Neuronal stem cell (in vitro differentiated cells): ENCODE measurements at regions not wholly inside any gene's neighbourhood (a gene's known extent, or its start where the extent isn't known, plus 50 kb on each side); places are given as distances from the start of the nearest gene placed in this dataset.
A peak's percentile ranks its signal among the peaks of the same experiment; 100 is the strongest.

Source experiments
- DNase-seq: peaks from one replicate; pipeline ENCODE4 v3.0.0-alpha.2; 2013; ENCODE audit warnings: low spot score
- H2AFZ ChIP-seq: one replicate; pipeline ENCODE4 v1.6.1; 2013; ENCODE audit warnings: mild to moderate bottlenecking, low read length, inconsistent platforms
- H2AK5ac ChIP-seq: 2 replicates; pipeline ENCODE4 v1.6.1; 2013; ENCODE audit warnings: low read depth, mild to moderate bottlenecking, inconsistent platforms, low read length, moderate library complexity, mixed read lengths
- H2BK120ac ChIP-seq: 2 replicates; pipeline ENCODE4 v1.6.1; 2013; ENCODE audit warnings: low read depth, mild to moderate bottlenecking, inconsistent platforms, low read length, moderate library complexity, mixed read lengths
- H2BK12ac ChIP-seq: one replicate; pipeline ENCODE4 v1.6.1; 2013; ENCODE audit warnings: low read length, inconsistent platforms
- H2BK15ac ChIP-seq: 2 replicates; pipeline ENCODE4 v1.6.1; 2013; ENCODE audit warnings: mild to moderate bottlenecking, low read length, inconsistent platforms, mixed read lengths
- H2BK5ac ChIP-seq: one replicate; pipeline ENCODE4 v1.6.1; 2013; ENCODE audit warnings: inconsistent platforms, mild to moderate bottlenecking, low read length, moderate library complexity
- H3K14ac ChIP-seq: one replicate; pipeline ENCODE4 v1.6.1; 2013; ENCODE audit warnings: low read length, inconsistent platforms
- H3K18ac ChIP-seq: 2 replicates; pipeline ENCODE4 v1.6.1; 2013; ENCODE audit warnings: low read length, inconsistent platforms
- H3K23ac ChIP-seq: 2 replicates; pipeline ENCODE4 v1.6.1; 2013; ENCODE audit warnings: low read depth, mild to moderate bottlenecking, mixed read lengths, low read length, inconsistent platforms; ENCODE audit not compliant: poor library complexity
- H3K27ac ChIP-seq: replicated peaks from 3 replicates; pipeline ENCODE4 v1.5.1; 2013; ENCODE audit warnings: low read length, inconsistent platforms
- H3K27me3 ChIP-seq, 3 experiments: 2 replicates each; pipeline ENCODE4 v1.6.1; 2013; ENCODE audit warnings: low read length in 3 of 3, mild to moderate bottlenecking in 2 of 3, inconsistent platforms in 1 of 3, low read depth in 1 of 3, mixed read lengths in 1 of 3, moderate library complexity in 1 of 3; ENCODE audit not compliant: control insufficient read depth in 3 of 3, insufficient read depth in 3 of 3
- H3K36me3 ChIP-seq, 2 donors: replicated peaks in 1 of 2; 2 replicates each; pipeline ENCODE4 v1.6.1; 2013; ENCODE audit warnings: low read length in 2 of 2; ENCODE audit not compliant: control insufficient read depth in 2 of 2, insufficient read depth in 2 of 2
- H3K4ac ChIP-seq: 2 replicates; pipeline ENCODE4 v1.6.1; 2013; ENCODE audit warnings: inconsistent platforms, mild to moderate bottlenecking, low read length, moderate library complexity
- H3K4me1 ChIP-seq, 2 donors: 1 replicate in 1 of 2; 2 replicates in 1 of 2; pipeline ENCODE4 v1.6.1; 2013; ENCODE audit warnings: low read length in 2 of 2, low read depth in 1 of 2; ENCODE audit not compliant: control insufficient read depth in 2 of 2, insufficient read depth in 1 of 2
- H3K4me2 ChIP-seq: one replicate; pipeline ENCODE4 v1.6.1; 2013; ENCODE audit warnings: mild to moderate bottlenecking, low read length, inconsistent platforms; ENCODE audit not compliant: insufficient read depth, poor library complexity, severe bottlenecking
- H3K4me3 ChIP-seq, 2 donors: 2 replicates each; pipeline ENCODE4 v1.5.1; 2013; ENCODE audit warnings: low read length in 2 of 2, mild to moderate bottlenecking in 2 of 2, inconsistent platforms in 1 of 2, moderate library complexity in 1 of 2
- H3K79me1 ChIP-seq: one replicate; pipeline ENCODE4 v1.6.1; 2013; ENCODE audit warnings: low read depth, mild to moderate bottlenecking, inconsistent platforms, low read length, moderate library complexity
- H3K9ac ChIP-seq: one replicate; pipeline ENCODE4 v1.6.1; 2013; ENCODE audit warnings: mild to moderate bottlenecking, low read depth, low read length, inconsistent platforms; ENCODE audit not compliant: poor library complexity
- H3K9me3 ChIP-seq, 2 donors: replicated peaks in 1 of 2; 2 replicates each; pipeline versions ENCODE3 to v1.6.1; 2013; ENCODE audit warnings: low read length in 2 of 2, mild to moderate bottlenecking in 2 of 2, inconsistent platforms in 1 of 2, low read depth in 1 of 2, mixed read lengths in 1 of 2, moderate library complexity in 1 of 2; ENCODE audit not compliant: control insufficient read depth in 2 of 2, insufficient read depth in 1 of 2
- H4K8ac ChIP-seq: one replicate; pipeline ENCODE4 v1.6.1; 2013; ENCODE audit warnings: low read depth, mild to moderate bottlenecking, inconsistent platforms, low read length, moderate library complexity
- H4K91ac ChIP-seq: one replicate; pipeline ENCODE4 v1.6.1; 2013; ENCODE audit warnings: low read length, low read depth, mild to moderate bottlenecking, inconsistent platforms; ENCODE audit not compliant: poor library complexity
- WGBS, 2 donors: extraction: QIAGEN DNeasy Blood & Tissue Kit; methylation state at CpG; one replicate each; pipeline ENCODE4 v1.1.7; 2013; ENCODE audit warnings: missing lambda C conversion rate in 2 of 2, mixed read lengths in 1 of 2; ENCODE audit not compliant: insufficient read length in 2 of 2, insufficient replicate concordance in 1 of 2; ENCODE audit errors: extremely low coverage in 2 of 2; 5-methylcytosine and 5-hydroxymethylcytosine counted together

GRCh38 chr3:176896165-176896564 is 301.1 kb downstream of the TBL1XR1 start:
- no peak overlapping the region for H3K23ac ChIP-seq
- no peak overlapping the region for H4K8ac ChIP-seq
- H3K14ac ChIP-seq: no peak overlapping the region
- DNase-seq: no peak
- H3K27ac ChIP-seq: no peak overlapping the region
- WGBS, 2 donors: no CpG with 5 or more reads among the region's 3 CpGs
- H2AFZ ChIP-seq: no peak overlapping the region
- H3K4me1 ChIP-seq: no peaks in the 10 kb centered on the region
- no peak overlapping the region for H2BK120ac ChIP-seq
- H3K79me1 ChIP-seq: no peaks in the 10 kb centered on the region
- peak overlapping the region; percentile 72 for H3K18ac ChIP-seq
- no peak overlapping the region for H3K4me3 ChIP-seq
- no peak overlapping the region for H2AK5ac ChIP-seq
- no peaks in the 10 kb centered on the region for H3K27me3 ChIP-seq
- H3K4ac ChIP-seq: no peak overlapping the region
- no peak overlapping the region for H2BK12ac ChIP-seq
- no peak overlapping the region for H4K91ac ChIP-seq
- H2BK5ac ChIP-seq: no peak overlapping the region
- no peaks in the 10 kb centered on the region for H3K9me3 ChIP-seq
- no peak overlapping the region for H2BK15ac ChIP-seq
- no peak overlapping the region for H3K9ac ChIP-seq
- H3K36me3 ChIP-seq: no peaks in the 10 kb centered on the region
- H3K4me2 ChIP-seq: no peak overlapping the region

GRCh38 chr3:176879710-176880109 is 317.6 kb downstream of the TBL1XR1 start:
- Histone ChIP-seq H3K14ac (no peak overlapping the region), H3K27ac (no peak overlapping the region), H2BK15ac (no peak overlapping the region), H2BK120ac (no peak overlapping the region), H3K18ac (no peak overlapping the region), H3K27me3 (no peaks in the 10 kb centered on the region), H4K8ac (no peak overlapping the region), H3K4me2 (no peak overlapping the region), H2BK12ac (no peak overlapping the region), H2AFZ (no peak overlapping the region), H3K36me3 (no peaks in the 10 kb centered on the region), H3K79me1 (no peaks in the 10 kb centered on the region), H3K4me1 (no peaks in the 10 kb centered on the region), H3K9me3 (no peaks in the 10 kb centered on the region), H3K4ac (no peak overlapping the region), H4K91ac (no peak overlapping the region), H3K9ac (no peak overlapping the region), H2AK5ac (no peak overlapping the region), H3K23ac (no peak overlapping the region), H3K4me3 (no peak overlapping the region), H2BK5ac (no peak overlapping the region)
- WGBS, 2 donors: no CpG with 5 or more reads among the region's 1 CpG
- DNase-seq: no peak

DNA sequence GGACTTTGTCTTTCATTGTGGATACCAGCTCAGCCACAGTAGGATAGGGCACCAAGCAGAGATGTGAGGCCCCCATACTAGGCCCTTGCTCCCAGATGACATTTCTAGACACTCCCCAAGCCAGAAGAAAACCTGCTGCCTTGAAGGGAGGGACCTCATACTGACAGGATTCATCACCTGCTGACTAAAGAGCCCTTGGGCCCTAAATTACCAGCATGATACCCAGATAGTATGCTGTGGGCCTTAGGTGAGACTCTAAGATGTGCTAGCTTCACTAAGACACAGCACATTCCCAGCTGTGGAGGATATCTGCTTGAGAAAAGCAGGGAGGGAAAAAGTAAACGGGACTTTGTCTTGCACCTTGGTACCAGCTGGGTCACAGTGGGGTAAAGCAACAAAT is 324.0 kb downstream of the TBL1XR1 start:
- peaks cover 0 to 2% of the 10 kb centered on the region in 2 donors for H3K9me3 ChIP-seq
- no peak overlapping the region for H3K4me3 ChIP-seq
- WGBS, 2 donors: no CpG with 5 or more reads among the region's 1 CpG
- no peaks in the 10 kb centered on the region for H3K4me1 ChIP-seq
- H2BK15ac ChIP-seq: no peak overlapping the region
- H3K9ac ChIP-seq: no peak overlapping the region
- H3K4ac ChIP-seq: no peak overlapping the region
- no peaks in the 10 kb centered on the region for H3K27me3 ChIP-seq
- H3K27ac ChIP-seq: no peak overlapping the region
- no peak overlapping the region for H2BK12ac ChIP-seq
- no peak overlapping the region for H3K23ac ChIP-seq
- H3K14ac ChIP-seq: no peak overlapping the region
- no peaks in the 10 kb centered on the region for H3K36me3 ChIP-seq
- peak overlapping the region; percentile 22 for H2AFZ ChIP-seq
- H2AK5ac ChIP-seq: no peak overlapping the region
- no peaks in the 10 kb centered on the region for H3K79me1 ChIP-seq
- no peak for DNase-seq
- no peak overlapping the region for H3K4me2 ChIP-seq
- no peak overlapping the region for H2BK5ac ChIP-seq
- no peak overlapping the region for H3K18ac ChIP-seq
- no peak overlapping the region for H4K8ac ChIP-seq
- no peak overlapping the region for H4K91ac ChIP-seq
- no peak overlapping the region for H2BK120ac ChIP-seq

DNA sequence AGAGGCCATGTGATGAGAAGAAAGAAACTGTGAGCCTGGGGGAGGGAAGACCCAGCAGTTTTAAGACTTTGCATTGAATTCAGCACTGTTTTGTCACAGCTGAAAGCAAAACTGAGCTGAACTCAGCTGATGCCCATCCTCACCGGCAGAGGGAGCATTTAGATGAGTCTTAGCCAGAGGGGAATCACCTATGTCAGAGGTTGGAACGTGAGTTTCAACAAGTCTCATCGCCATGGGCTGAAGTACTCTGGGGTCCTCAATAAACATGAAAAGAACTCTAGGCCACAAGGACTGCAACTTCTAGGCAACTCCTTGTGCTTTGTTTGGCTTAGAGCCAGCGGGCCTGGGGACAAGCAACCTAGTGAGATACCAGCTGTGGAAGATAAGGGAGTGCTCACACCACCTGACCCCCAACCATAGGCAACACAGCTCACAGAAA is 324.5 kb downstream of the TBL1XR1 start:
- Histone ChIP-seq H2AK5ac (no peak overlapping the region), H3K4me1 (no peaks in the 10 kb centered on the region), H2BK120ac (no peak overlapping the region), H3K4me2 (no peak overlapping the region), H4K91ac (no peak overlapping the region), H3K9me3 (peaks cover 0 to 2% of the 10 kb centered on the region in 2 donors), H4K8ac (no peak overlapping the region), H2AFZ (peak overlapping the region; percentile 22), H2BK15ac (no peak overlapping the region), H3K9ac (no peak overlapping the region), H3K27me3 (no peaks in the 10 kb centered on the region), H2BK12ac (no peak overlapping the region), H2BK5ac (no peak overlapping the region), H3K36me3 (no peaks in the 10 kb centered on the region), H3K23ac (no peak overlapping the region), H3K4me3 (no peak overlapping the region), H3K14ac (no peak overlapping the region), H3K4ac (no peak overlapping the region), H3K18ac (no peak overlapping the region), H3K27ac (no peak overlapping the region), H3K79me1 (no peaks in the 10 kb centered on the region)
- DNase-seq: peak; percentile 49
- no CpG with 5 or more reads among the region's 4 CpGs for WGBS, 2 donors
